ENCODE measurements at regions not wholly inside any gene's neighbourhood (a gene's known extent, or its start where the extent isn't known, plus 50 kb on each side); places are given as distances from the start of the nearest gene placed in this dataset.
A peak's percentile ranks its signal among the peaks of the same experiment; 100 is the strongest.

DNA sequence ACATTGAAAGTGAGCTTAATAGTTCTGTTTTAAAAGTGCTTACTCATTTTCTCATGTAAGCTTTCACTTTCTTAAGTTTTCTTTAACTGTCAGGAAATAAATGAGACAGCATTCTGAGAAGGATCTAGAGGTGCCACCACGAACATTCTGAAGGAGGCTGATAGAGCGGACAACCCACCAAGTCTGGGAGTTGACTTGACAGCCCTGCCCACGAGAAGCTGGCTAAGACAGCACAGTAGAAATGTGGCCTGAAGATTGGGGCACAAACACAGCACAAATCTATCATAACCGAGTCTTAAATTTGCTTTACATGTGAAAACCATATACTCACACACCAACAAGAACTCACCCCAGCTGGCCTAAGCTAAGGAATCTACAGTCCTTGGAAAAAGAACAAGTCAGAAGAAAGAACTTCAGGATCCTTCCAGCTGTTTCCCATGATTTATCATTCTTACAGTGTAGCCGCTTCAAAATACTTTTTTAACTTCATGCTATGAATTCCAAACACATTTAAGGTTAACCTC is 144.2 kb upstream of the TNFAIP3 start:
- in situ Hi-C loops (cut with MboI) = loop anchor here (25.0 kb wide), 1 partner anchor 389 kb away; the partner anchor contains the start of gene PERP
- no peak overlapping the region for H3K4me2 ChIP-seq (ENCODE audit: unreplicated experiment)

DNA sequence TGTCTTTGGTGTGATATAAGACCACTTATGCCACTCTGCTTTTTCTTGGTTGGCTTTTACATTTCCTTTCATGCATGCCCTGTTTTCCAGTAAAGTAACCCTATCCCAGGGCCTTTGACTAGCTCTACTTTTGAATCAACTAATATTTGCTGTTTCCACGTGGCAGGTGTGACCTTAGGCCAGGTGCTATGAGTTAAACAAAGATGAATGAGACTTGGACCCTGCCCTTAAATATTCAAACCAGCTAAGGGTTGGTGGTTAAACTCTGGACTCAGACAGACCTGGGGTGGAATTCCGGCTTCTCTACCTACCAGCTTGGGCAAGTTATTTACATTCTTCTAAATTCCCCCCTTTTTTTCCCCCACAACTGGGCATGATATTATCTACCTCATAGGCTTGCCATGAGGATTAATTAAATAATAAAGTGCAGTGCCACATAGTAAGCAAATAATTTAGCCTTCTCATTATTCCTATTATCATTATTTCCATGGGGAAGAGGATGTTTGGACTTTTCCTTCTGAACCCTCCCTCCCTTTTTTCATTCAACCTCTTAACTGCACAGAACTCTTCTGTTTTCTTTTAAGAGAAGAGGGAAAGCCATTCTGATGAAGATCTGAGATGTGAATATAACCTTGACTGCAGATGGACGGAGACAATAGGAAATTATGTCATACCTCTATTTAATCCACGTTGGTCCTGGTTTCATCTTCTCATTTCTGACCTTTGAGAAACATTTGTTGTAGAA is 143.6 kb upstream of the TNFAIP3 start:
- Histone ChIP-seq H3K4me2 (ENCODE audit: unreplicated experiment) (no peak overlapping the region), H2AFZ (0 out of 2 replicates have a peak overlapping the region, but pooled peaks have one; percentile 1), H3K4me1 (ENCODE audit: insufficient read depth) (peaks cover 4% of the 10 kb centered on the region), H3F3A (ENCODE audit: insufficient read depth) (peaks cover 6% of the 10 kb centered on the region; the same call in 1 of the 2 replicates), H3K79me2 (ENCODE audit: insufficient read depth) (no peaks in the 10 kb centered on the region), H3K27me3 (replicated peaks; ENCODE audit: insufficient read depth) (no peaks in the 10 kb centered on the region), H4K20me1 (ENCODE audit: insufficient read depth) (no peaks in the 10 kb centered on the region), H3K27ac (no peak overlapping the region), H3K36me3 (ENCODE audit: low read depth) (no peaks in the 10 kb centered on the region), H3K9me3 (ENCODE audit: low read depth) (no peaks in the 10 kb centered on the region), H3K4me3 (no peak overlapping the region), H3K9ac (no peak overlapping the region), H3K9me2 (ENCODE audit: insufficient read depth) (no peaks in the 10 kb centered on the region)
- WGBS, 2 experiments (ENCODE audit: low coverage in 1 of 2, low lambda C conversion rate in 2 of 2, missing lambda C conversion rate in 2 of 2) = 61 to 77% methylated on average over 4 of the region's 4 CpGs
- no peak for TF ChIP-seq EZH2phosphoT487 (IDR thresholded peaks at IDR 0.05; ENCODE audit: insufficient read depth, low read depth)
- no peak for TF ChIP-seq EZH2 (IDR thresholded peaks at IDR 0.05; ENCODE audit: insufficient read depth, poor library complexity, severe bottlenecking)
- in situ Hi-C loops (cut with MboI) = loop anchor here (25.0 kb wide), 1 partner anchor 389 kb away; the partner anchor contains the start of gene PERP
- no peak for DNase-seq

More for the DNA sequence above, 144.2 kb upstream of the TNFAIP3 start:
- no peaks in the 10 kb centered on the region for H3K4me1 ChIP-seq (ENCODE audit: insufficient read depth)
- no peaks in the 10 kb centered on the region for H3K9me3 ChIP-seq (ENCODE audit: low read depth)
- peak overlapping the region; percentile 1; the same call in 1 of the 2 replicates for H2AFZ ChIP-seq
- H3K79me2 ChIP-seq (ENCODE audit: insufficient read depth) = no peaks in the 10 kb centered on the region
- no peaks in the 10 kb centered on the region for H3K9me2 ChIP-seq (ENCODE audit: insufficient read depth)
- no peak for DNase-seq
- no peak overlapping the region for H3K4me3 ChIP-seq
- no peak overlapping the region for H3K9ac ChIP-seq
- TF ChIP-seq EZH2phosphoT487 (IDR thresholded peaks at IDR 0.05; ENCODE audit: insufficient read depth, low read depth) (no peak), EZH2 (IDR thresholded peaks at IDR 0.05; ENCODE audit: insufficient read depth, poor library complexity, severe bottlenecking) (no peak)
- H3K27ac ChIP-seq = no peak overlapping the region
- WGBS, 2 experiments (ENCODE audit: low coverage in 1 of 2, low lambda C conversion rate in 2 of 2, missing lambda C conversion rate in 2 of 2) = 63 to 66% methylated on average over 5 of the region's 5 CpGs
- no peaks in the 10 kb centered on the region for H3K27me3 ChIP-seq (replicated peaks; ENCODE audit: insufficient read depth)
- H3F3A ChIP-seq (ENCODE audit: insufficient read depth) = no peaks in the 10 kb centered on the region
- H3K36me3 ChIP-seq (ENCODE audit: low read depth) = no peaks in the 10 kb centered on the region
- H4K20me1 ChIP-seq (ENCODE audit: insufficient read depth) = no peaks in the 10 kb centered on the region

DNA sequence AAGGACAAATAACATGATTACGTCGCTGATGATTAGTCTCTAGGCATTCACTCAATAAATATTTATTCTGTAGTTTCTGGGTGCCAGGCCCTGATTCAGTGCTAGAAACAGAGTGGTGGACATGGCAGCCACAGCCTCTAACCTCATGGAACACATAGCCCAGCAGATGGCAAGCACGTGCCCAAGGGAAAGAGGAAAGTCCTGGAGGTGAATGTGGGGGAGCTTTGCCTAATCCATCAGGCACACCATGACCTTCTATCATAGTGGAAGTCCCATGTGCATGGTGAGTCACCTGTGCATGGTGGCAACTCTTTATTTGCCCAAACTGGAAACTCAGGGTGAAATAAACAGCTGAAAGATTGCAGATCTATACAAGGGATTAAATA is 143.0 kb upstream of the TNFAIP3 start:
- Histone ChIP-seq H4K20me1 (ENCODE audit: insufficient read depth) (no peaks in the 10 kb centered on the region), H3K9ac (no peak overlapping the region), H3K9me3 (ENCODE audit: low read depth) (no peaks in the 10 kb centered on the region), H3K4me3 (no peak overlapping the region), H3K4me1 (ENCODE audit: insufficient read depth) (peaks cover 7% of the 10 kb centered on the region), H3K27ac (no peak overlapping the region), H3K27me3 (replicated peaks; ENCODE audit: insufficient read depth) (no peaks in the 10 kb centered on the region), H3K79me2 (ENCODE audit: insufficient read depth) (no peaks in the 10 kb centered on the region), H3K9me2 (ENCODE audit: insufficient read depth) (no peaks in the 10 kb centered on the region), H3K36me3 (ENCODE audit: low read depth) (no peaks in the 10 kb centered on the region), H3K4me2 (ENCODE audit: unreplicated experiment) (no peak overlapping the region), H3F3A (ENCODE audit: insufficient read depth) (peaks cover 10% of the 10 kb centered on the region), H2AFZ (no peak overlapping the region)
- peak; percentile 21 for DNase-seq
- no peak for TF ChIP-seq EZH2 (IDR thresholded peaks at IDR 0.05; ENCODE audit: insufficient read depth, poor library complexity, severe bottlenecking)
- TF ChIP-seq EZH2phosphoT487 (IDR thresholded peaks at IDR 0.05; ENCODE audit: insufficient read depth, low read depth) = no peak
- WGBS, 2 experiments (ENCODE audit: low coverage in 1 of 2, low lambda C conversion rate in 2 of 2, missing lambda C conversion rate in 2 of 2) = 72 to 79% methylated on average over 3 of the region's 3 CpGs
- in situ Hi-C loops (cut with MboI) = loop anchor here (25.0 kb wide), 1 partner anchor 388 kb away; the partner anchor contains the start of gene PERP

- no peak overlapping the region for H3K4me2 ChIP-seq (ENCODE audit: unreplicated experiment)
- no peaks in the 10 kb centered on the region for H3K9me3 ChIP-seq (ENCODE audit: low read depth)
- DNase-seq = no peak
- H3F3A ChIP-seq (ENCODE audit: insufficient read depth) = peaks cover 16% of the 10 kb centered on the region
- no peak overlapping the region for H3K9ac ChIP-seq
- no peaks in the 10 kb centered on the region for H3K9me2 ChIP-seq (ENCODE audit: insufficient read depth)
- H4K20me1 ChIP-seq (ENCODE audit: insufficient read depth) = no peaks in the 10 kb centered on the region
- H2AFZ ChIP-seq = no peak overlapping the region
- no peak overlapping the region for H3K27ac ChIP-seq
- TF ChIP-seq EZH2phosphoT487 (IDR thresholded peaks at IDR 0.05; ENCODE audit: insufficient read depth, low read depth) (no peak), EZH2 (IDR thresholded peaks at IDR 0.05; ENCODE audit: insufficient read depth, poor library complexity, severe bottlenecking) (no peak)
- no peaks in the 10 kb centered on the region for H3K36me3 ChIP-seq (ENCODE audit: low read depth)
- no peaks in the 10 kb centered on the region for H3K79me2 ChIP-seq (ENCODE audit: insufficient read depth)
- in situ Hi-C loops (cut with MboI) = loop anchor here (25.0 kb wide), 1 partner anchor 388 kb away; the partner anchor contains the start of gene PERP
- peaks cover 14% of the 10 kb centered on the region for H3K4me1 ChIP-seq (ENCODE audit: insufficient read depth)
- WGBS, 2 experiments (ENCODE audit: low coverage in 1 of 2, low lambda C conversion rate in 2 of 2, missing lambda C conversion rate in 2 of 2) = 93 to 97% methylated on average over 10 of the region's 10 CpGs
- H3K27me3 ChIP-seq (replicated peaks; ENCODE audit: insufficient read depth) = no peaks in the 10 kb centered on the region
- H3K4me3 ChIP-seq = no peak overlapping the region
These were observed 142.4 kb upstream of the TNFAIP3 start for GRCh38 chr6:137724495-137725211.

Data from GM23248 (cell line).